Mesendoderm (in vitro differentiated cells): ENCODE measurements at regions not wholly inside any gene's neighbourhood (a gene's known extent, or its start where the extent isn't known, plus 50 kb on each side); places are given as distances from the start of the nearest gene placed in this dataset.

Source experiments
- DNase-seq: peaks from one replicate; pipeline ENCODE4 v3.0.0; 2013
- H2AK5ac ChIP-seq: 2 replicates; pipeline ENCODE4 v1.6.1; 2013; ENCODE audit warnings: low read length, inconsistent platforms
- H2BK120ac ChIP-seq: 2 replicates; pipeline ENCODE4 v1.6.1; 2013; ENCODE audit warnings: low read depth, mild to moderate bottlenecking, low read length, moderate library complexity, mixed read lengths
- H2BK15ac ChIP-seq: replicated peaks from 2 replicates; pipeline ENCODE4 v1.6.1; 2013; ENCODE audit warnings: low read depth, mild to moderate bottlenecking, moderate library complexity
- H2BK5ac ChIP-seq: 2 replicates; pipeline ENCODE4 v1.6.1; 2013; ENCODE audit warnings: low read length, inconsistent platforms
- H3K18ac ChIP-seq: 2 replicates; pipeline ENCODE4 v1.6.1; 2013; ENCODE audit warnings: mild to moderate bottlenecking, low read length, mixed read lengths
- H3K23ac ChIP-seq: one replicate; pipeline ENCODE4 v1.6.1; 2013; ENCODE audit warnings: low read length
- H3K27ac ChIP-seq: 2 replicates; pipeline ENCODE4 v1.5.1; 2013; ENCODE audit warnings: low read depth, mild to moderate bottlenecking, inconsistent platforms, low read length, moderate library complexity
- H3K27me3 ChIP-seq: 2 replicates; pipeline ENCODE4 v1.6.1; 2013; ENCODE audit warnings: low read length, control low read depth, mild to moderate bottlenecking, inconsistent platforms; ENCODE audit not compliant: insufficient read depth, poor library complexity
- H3K36me3 ChIP-seq: 2 replicates; pipeline ENCODE4 v1.6.1; 2013; ENCODE audit warnings: low read length, inconsistent platforms; ENCODE audit not compliant: control insufficient read depth, insufficient read depth
- H3K4ac ChIP-seq: one replicate; pipeline ENCODE4 v1.6.1; 2013; ENCODE audit warnings: low read depth, mild to moderate bottlenecking, low read length, moderate library complexity
- H3K4me1 ChIP-seq: 2 replicates; pipeline ENCODE4 v1.6.1; 2013; ENCODE audit warnings: low read depth, low read length, inconsistent platforms; ENCODE audit not compliant: control insufficient read depth
- H3K4me2 ChIP-seq: 2 replicates; pipeline ENCODE4 v1.6.1; 2013; ENCODE audit warnings: low read length
- H3K4me3 ChIP-seq: 2 replicates; pipeline ENCODE4 v1.5.1; 2013; ENCODE audit warnings: mild to moderate bottlenecking, low read length
- H3K56ac ChIP-seq: one replicate; pipeline ENCODE4 v1.6.1; 2013; ENCODE audit warnings: low read length
- H3K79me1 ChIP-seq: 2 replicates; pipeline ENCODE4 v1.6.1; 2013; ENCODE audit warnings: low read length, inconsistent platforms
- H3K79me2 ChIP-seq: 2 replicates; pipeline ENCODE4 v1.6.1; 2013; ENCODE audit warnings: mild to moderate bottlenecking, low read length; ENCODE audit not compliant: control insufficient read depth, insufficient read depth
- H3K9ac ChIP-seq: 2 replicates; pipeline ENCODE4 v1.6.1; 2013; ENCODE audit warnings: low read length, inconsistent platforms
- H4K5ac ChIP-seq: one replicate; pipeline ENCODE4 v1.6.1; 2013; ENCODE audit warnings: low read length
- H4K8ac ChIP-seq: one replicate; pipeline ENCODE4 v1.6.1; 2013; ENCODE audit warnings: low read depth, mild to moderate bottlenecking, control low read depth, low read length, moderate library complexity
- WGBS: extraction: QIAGEN DNeasy Blood & Tissue Kit; methylation state at CpG from one replicate; pipeline ENCODE4 v1.1.7; 2013; ENCODE audit warnings: low lambda C conversion rate, missing lambda C conversion rate; ENCODE audit not compliant: insufficient coverage; ENCODE audit errors: extremely low coverage; 5-methylcytosine and 5-hydroxymethylcytosine counted together

DNA sequence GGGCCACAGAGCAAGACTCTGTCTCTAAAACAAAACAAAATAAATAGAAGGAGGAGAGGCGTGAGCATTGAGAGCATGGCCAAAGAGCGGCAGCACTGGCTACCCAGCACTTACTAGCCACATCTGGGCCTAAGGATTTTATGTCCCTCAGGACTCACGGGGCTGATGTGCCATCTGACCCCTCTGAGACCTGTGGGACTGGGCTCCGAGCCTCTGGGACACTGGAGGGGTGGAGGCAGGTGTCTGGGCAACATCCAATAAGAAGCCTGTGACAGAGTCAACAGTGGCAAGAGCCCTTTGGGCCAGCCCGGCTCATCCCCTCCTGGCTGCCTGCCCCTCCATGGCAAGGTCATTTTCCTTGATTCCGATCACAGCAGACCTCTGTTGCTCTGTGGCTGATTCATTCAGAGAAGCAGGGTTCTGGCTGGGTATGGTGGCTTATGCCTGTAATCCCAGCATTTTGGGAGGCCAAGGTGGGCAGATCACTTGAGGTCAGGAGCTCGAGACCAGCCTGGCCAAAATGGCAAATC is 60.7 kb downstream of the RRM2 start:
- Histone ChIP-seq H3K4me1 (no peaks in the 10 kb centered on the region), H2BK5ac (no peak overlapping the region), H2BK15ac (no peak overlapping the region), H3K27ac (no peak overlapping the region), H3K27me3 (no peaks in the 10 kb centered on the region), H4K8ac (no peak overlapping the region), H3K18ac (no peak overlapping the region), H3K4me3 (no peak overlapping the region), H3K79me2 (no peaks in the 10 kb centered on the region), H3K56ac (no peak overlapping the region), H4K5ac (no peak overlapping the region), H3K4ac (no peak overlapping the region), H3K4me2 (no peak overlapping the region), H3K23ac (no peak overlapping the region), H2BK120ac (no peak overlapping the region), H3K9ac (no peak overlapping the region), H2AK5ac (no peak overlapping the region), H3K79me1 (no peaks in the 10 kb centered on the region), H3K36me3 (no peaks in the 10 kb centered on the region)
- DNase-seq: no peak
- WGBS: no CpG with 5 or more reads among the region's 7 CpGs

DNA sequence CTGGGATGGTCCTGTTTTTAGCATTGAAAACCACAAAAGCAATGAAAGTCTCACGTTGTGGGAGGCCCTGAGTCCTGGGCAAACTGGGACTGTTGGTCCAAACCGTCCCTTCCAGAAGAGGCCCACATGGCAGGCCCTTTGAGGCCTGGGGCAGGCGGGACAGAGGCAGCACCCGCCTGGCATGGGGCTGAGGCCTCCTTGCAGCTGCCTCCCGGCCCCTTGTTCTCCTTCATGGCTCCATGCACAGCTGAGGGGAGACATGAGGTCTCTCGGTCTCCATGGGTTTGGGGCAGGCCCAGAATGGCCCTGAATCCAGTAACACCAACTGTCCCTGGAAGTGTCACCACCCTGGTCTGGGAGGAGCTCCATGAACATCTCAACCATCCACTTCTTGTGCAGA is 61.9 kb downstream of the RRM2 start:
- Histone ChIP-seq H3K27me3 (no peaks in the 10 kb centered on the region), H3K27ac (no peak overlapping the region), H3K4me1 (no peaks in the 10 kb centered on the region), H2AK5ac (no peak overlapping the region), H3K23ac (no peak overlapping the region), H3K56ac (no peak overlapping the region), H4K5ac (no peak overlapping the region), H3K4me2 (no peak overlapping the region), H3K4me3 (no peak overlapping the region), H2BK5ac (no peak overlapping the region), H3K9ac (no peak overlapping the region), H2BK120ac (no peak overlapping the region), H3K18ac (no peak overlapping the region), H2BK15ac (no peak overlapping the region), H3K36me3 (no peaks in the 10 kb centered on the region), H4K8ac (no peak overlapping the region), H3K79me1 (no peaks in the 10 kb centered on the region), H3K4ac (no peak overlapping the region), H3K79me2 (no peaks in the 10 kb centered on the region)
- WGBS: no CpG with 5 or more reads among the region's 6 CpGs
- no peak for DNase-seq

DNA sequence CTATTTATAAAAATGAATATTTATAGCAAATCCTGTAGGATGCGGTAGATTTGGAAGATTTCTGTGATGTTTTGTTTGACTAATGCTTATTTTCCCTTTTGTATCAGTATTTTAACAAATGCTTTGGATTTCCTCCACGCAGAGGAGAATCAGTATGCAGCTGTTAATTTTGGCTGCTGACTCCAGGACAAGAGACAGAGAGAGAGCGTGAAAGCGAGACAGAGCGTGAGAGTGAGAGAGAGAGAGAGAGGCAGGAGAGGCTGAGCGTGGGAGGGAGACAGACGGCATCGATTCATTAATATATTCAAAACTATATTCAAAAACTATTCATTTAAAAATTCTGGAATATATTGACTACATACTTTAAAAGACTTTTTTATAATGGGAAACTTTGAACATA is 62.5 kb downstream of the RRM2 start:
- H4K5ac ChIP-seq: no peak overlapping the region
- no peak overlapping the region for H3K56ac ChIP-seq
- no peak overlapping the region for H2BK5ac ChIP-seq
- WGBS: no CpG with 5 or more reads among the region's 8 CpGs
- no peak overlapping the region for H4K8ac ChIP-seq
- H3K79me2 ChIP-seq: no peaks in the 10 kb centered on the region
- H2AK5ac ChIP-seq: no peak overlapping the region
- H3K27ac ChIP-seq: no peak overlapping the region
- no peak for DNase-seq
- H3K4me3 ChIP-seq: no peak overlapping the region
- H3K4me2 ChIP-seq: no peak overlapping the region
- H3K18ac ChIP-seq: no peak overlapping the region
- H2BK15ac ChIP-seq: no peak overlapping the region
- no peak overlapping the region for H3K23ac ChIP-seq
- no peaks in the 10 kb centered on the region for H3K4me1 ChIP-seq
- no peaks in the 10 kb centered on the region for H3K27me3 ChIP-seq
- no peak overlapping the region for H3K4ac ChIP-seq
- no peak overlapping the region for H2BK120ac ChIP-seq
- H3K36me3 ChIP-seq: no peaks in the 10 kb centered on the region
- H3K9ac ChIP-seq: no peak overlapping the region
- H3K79me1 ChIP-seq: no peaks in the 10 kb centered on the region

DNA sequence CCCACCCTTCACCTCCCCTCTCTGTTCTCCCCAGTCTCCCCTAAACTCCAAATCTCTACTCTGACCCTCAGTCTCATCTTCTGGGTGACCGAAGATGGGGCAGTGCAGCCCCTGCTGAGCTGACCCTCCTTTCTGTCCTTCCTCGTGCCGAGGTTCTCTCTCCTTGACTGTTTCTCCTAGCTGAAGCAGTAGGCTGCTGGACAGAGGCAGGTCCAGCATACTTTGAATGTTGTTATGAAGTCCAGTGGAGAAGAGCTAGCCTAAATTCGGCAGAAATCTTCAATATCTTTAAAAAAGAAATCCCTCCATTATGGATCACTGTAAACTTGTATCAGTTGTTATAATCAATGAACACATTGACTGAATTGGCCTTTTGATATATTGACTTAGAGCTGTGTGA is 63.2 kb downstream of the RRM2 start:
- no peaks in the 10 kb centered on the region for H3K79me1 ChIP-seq
- H4K5ac ChIP-seq: no peak overlapping the region
- H3K18ac ChIP-seq: no peak overlapping the region
- DNase-seq: no peak
- H3K4me3 ChIP-seq: no peak overlapping the region
- no peak overlapping the region for H3K23ac ChIP-seq
- H4K8ac ChIP-seq: no peak overlapping the region
- no peak overlapping the region for H3K4ac ChIP-seq
- H3K36me3 ChIP-seq: no peaks in the 10 kb centered on the region
- no CpG with 5 or more reads among the region's 4 CpGs for WGBS
- H3K79me2 ChIP-seq: no peaks in the 10 kb centered on the region
- no peak overlapping the region for H2BK120ac ChIP-seq
- no peak overlapping the region for H3K56ac ChIP-seq
- no peaks in the 10 kb centered on the region for H3K27me3 ChIP-seq
- H3K9ac ChIP-seq: no peak overlapping the region
- no peaks in the 10 kb centered on the region for H3K4me1 ChIP-seq
- no peak overlapping the region for H2AK5ac ChIP-seq
- no peak overlapping the region for H3K27ac ChIP-seq
- H2BK15ac ChIP-seq: no peak overlapping the region
- H3K4me2 ChIP-seq: no peak overlapping the region
- H2BK5ac ChIP-seq: no peak overlapping the region

DNA sequence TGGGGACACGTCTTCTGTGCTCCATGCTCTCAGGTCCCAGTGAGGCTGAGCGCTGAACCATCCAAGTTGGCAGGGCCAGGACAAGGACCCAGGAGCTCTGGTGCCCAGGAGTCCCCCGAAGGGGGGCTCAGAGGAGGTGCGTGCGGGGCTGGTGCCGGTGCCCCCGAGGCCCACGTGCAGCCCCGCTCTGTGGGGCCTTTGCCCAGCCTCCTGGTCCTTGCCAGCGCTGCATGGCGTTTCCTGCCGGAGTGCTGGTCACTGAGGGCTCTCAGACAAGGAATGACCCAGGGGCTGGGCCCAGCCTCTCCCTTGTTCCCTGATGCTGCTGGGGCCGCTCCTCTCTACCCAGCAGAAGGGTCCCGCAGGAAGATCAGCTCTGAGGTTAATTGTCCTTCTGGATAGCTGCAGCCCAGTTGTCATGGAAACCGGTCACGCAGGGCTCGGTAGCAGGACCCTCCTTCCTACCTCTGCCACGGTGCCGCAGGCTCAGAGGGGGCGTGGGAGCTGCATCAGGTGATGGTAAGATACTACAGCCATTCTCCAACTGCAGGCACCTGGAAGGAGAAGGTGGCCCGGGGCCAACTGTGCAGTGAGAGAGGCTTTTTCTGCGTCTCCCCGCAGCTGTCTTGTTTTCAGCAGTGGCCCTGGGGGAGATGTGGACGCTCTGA is 64.5 kb downstream of the RRM2 start:
- H2AK5ac ChIP-seq: no peak overlapping the region
- no peaks in the 10 kb centered on the region for H3K79me2 ChIP-seq
- no peak overlapping the region for H3K9ac ChIP-seq
- H3K79me1 ChIP-seq: no peaks in the 10 kb centered on the region
- H3K56ac ChIP-seq: no peak overlapping the region
- no peak overlapping the region for H3K23ac ChIP-seq
- no peak overlapping the region for H2BK15ac ChIP-seq
- no peak overlapping the region for H4K8ac ChIP-seq
- H3K4ac ChIP-seq: no peak overlapping the region
- no peak overlapping the region for H2BK5ac ChIP-seq
- no peaks in the 10 kb centered on the region for H3K4me1 ChIP-seq
- H3K18ac ChIP-seq: no peak overlapping the region
- no peak overlapping the region for H3K27ac ChIP-seq
- no CpG with 5 or more reads among the region's 24 CpGs for WGBS
- no peak overlapping the region for H4K5ac ChIP-seq
- H3K4me3 ChIP-seq: no peak overlapping the region
- H3K4me2 ChIP-seq: no peak overlapping the region
- DNase-seq: no peak
- no peaks in the 10 kb centered on the region for H3K36me3 ChIP-seq
- no peaks in the 10 kb centered on the region for H3K27me3 ChIP-seq
- H2BK120ac ChIP-seq: no peak overlapping the region

DNA sequence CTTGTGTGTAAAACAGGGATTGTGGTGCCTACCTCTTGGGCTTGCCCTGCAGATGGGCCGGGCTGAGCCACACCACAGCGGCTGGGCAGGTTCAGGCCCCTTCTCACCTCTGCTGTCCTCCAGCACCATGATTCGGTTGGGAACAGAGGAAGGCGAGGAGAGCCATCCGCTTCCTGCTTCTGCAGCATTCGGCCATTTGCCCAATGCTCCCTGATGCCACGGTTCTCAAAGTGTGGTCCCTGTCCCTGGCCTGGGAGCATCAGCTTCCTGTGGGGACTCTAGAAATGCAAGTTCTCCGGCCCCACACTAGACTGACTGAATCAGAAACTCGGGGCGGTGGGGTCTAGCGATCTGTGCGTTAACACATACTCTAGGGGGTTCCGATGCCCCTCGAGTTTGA is 65.1 kb downstream of the RRM2 start:
- Histone ChIP-seq H2AK5ac (no peak overlapping the region), H3K27ac (no peak overlapping the region), H2BK5ac (no peak overlapping the region), H3K9ac (no peak overlapping the region), H3K56ac (no peak overlapping the region), H3K18ac (no peak overlapping the region), H3K4me1 (no peaks in the 10 kb centered on the region), H4K5ac (no peak overlapping the region), H3K79me1 (no peaks in the 10 kb centered on the region), H3K36me3 (no peaks in the 10 kb centered on the region), H2BK15ac (no peak overlapping the region), H4K8ac (no peak overlapping the region), H3K23ac (peak overlapping the region; percentile 24), H2BK120ac (no peak overlapping the region), H3K79me2 (no peaks in the 10 kb centered on the region), H3K27me3 (no peaks in the 10 kb centered on the region), H3K4me2 (no peak overlapping the region), H3K4me3 (no peak overlapping the region), H3K4ac (no peak overlapping the region)
- DNase-seq: no peak
- WGBS: no CpG with 5 or more reads among the region's 14 CpGs
